ENCODE measurements at regions not wholly inside any gene's neighbourhood (a gene's known extent, or its start where the extent isn't known, plus 50 kb on each side); places are given as distances from the start of the nearest gene placed in this dataset.

DNA sequence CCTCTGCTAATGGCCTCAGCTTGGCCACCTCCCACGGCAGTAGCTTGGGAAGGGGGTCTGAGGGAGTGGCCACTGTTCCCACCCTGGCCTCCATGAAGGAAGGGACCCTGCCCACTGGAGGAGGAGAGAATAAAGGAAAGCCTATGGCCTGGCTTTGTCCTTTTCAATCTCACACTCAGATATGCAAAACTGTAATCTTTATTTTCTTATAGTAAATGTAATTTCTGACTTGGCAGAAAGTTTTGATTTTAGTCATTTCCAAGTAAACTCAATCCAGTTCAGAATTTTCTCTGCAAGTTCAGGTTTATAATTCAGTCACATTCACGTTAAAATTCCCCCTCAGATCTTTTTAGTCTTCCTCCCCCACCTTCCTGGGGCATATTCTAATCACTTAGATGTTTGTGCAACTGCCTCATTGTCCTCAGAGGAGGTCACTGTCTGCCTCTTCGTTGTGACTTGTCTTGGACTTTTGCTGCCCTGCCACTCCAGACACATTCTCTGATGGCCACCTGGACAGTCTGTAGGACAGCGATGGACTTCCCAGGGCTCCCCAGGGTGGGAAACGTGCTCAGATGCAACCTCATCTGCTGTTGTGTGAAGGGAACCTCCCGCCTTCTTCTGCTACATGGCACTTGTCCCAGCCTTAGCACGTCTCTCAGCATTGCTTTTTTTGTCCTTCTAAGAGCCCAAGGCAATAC is 222.8 kb upstream of the TBL1XR1 start:
- TF ChIP-seq TMF1 (CRISPR knock-in tag; IDR thresholded peaks at IDR 0.05; ENCODE audit: low read depth) (no peak), ZFX (CRISPR knock-in tag; IDR thresholded peaks at IDR 0.05; ENCODE audit: low read depth) (no peak), STAT5B (CRISPR knock-in tag; IDR thresholded peaks at IDR 0.05) (no peak), POLR2AphosphoS5 (IDR thresholded peaks at IDR 0.05; ENCODE audit: low read depth, low read length) (no peak), JDP2 (CRISPR knock-in tag; IDR thresholded peaks at IDR 0.05; ENCODE audit: borderline replicate concordance) (no peak), ZNF337 (CRISPR knock-in tag; IDR thresholded peaks at IDR 0.05; ENCODE audit: borderline replicate concordance, low read depth) (no peak)
- TF ChIP-seq, protein P1, sequence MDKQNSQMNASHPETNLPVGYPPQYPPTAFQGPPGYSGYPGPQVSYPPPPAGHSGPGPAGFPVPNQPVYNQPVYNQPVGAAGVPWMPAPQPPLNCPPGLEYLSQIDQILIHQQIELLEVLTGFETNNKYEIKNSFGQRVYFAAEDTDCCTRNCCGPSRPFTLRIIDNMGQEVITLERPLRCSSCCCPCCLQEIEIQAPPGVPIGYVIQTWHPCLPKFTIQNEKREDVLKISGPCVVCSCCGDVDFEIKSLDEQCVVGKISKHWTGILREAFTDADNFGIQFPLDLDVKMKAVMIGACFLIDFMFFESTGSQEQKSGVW (CRISPR knock-in tag; IDR thresholded peaks at IDR 0.05; ENCODE audit: borderline replicate concordance) = no peak
- TF ChIP-seq, protein P2, sequence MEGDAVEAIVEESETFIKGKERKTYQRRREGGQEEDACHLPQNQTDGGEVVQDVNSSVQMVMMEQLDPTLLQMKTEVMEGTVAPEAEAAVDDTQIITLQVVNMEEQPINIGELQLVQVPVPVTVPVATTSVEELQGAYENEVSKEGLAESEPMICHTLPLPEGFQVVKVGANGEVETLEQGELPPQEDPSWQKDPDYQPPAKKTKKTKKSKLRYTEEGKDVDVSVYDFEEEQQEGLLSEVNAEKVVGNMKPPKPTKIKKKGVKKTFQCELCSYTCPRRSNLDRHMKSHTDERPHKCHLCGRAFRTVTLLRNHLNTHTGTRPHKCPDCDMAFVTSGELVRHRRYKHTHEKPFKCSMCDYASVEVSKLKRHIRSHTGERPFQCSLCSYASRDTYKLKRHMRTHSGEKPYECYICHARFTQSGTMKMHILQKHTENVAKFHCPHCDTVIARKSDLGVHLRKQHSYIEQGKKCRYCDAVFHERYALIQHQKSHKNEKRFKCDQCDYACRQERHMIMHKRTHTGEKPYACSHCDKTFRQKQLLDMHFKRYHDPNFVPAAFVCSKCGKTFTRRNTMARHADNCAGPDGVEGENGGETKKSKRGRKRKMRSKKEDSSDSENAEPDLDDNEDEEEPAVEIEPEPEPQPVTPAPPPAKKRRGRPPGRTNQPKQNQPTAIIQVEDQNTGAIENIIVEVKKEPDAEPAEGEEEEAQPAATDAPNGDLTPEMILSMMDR (CRISPR knock-in tag; IDR thresholded peaks at IDR 0.05) = no peak
- TF ChIP-seq, protein P3, sequence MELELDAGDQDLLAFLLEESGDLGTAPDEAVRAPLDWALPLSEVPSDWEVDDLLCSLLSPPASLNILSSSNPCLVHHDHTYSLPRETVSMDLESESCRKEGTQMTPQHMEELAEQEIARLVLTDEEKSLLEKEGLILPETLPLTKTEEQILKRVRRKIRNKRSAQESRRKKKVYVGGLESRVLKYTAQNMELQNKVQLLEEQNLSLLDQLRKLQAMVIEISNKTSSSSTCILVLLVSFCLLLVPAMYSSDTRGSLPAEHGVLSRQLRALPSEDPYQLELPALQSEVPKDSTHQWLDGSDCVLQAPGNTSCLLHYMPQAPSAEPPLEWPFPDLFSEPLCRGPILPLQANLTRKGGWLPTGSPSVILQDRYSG (CRISPR knock-in tag; IDR thresholded peaks at IDR 0.05) = no peak
